Adipose tissue (tissue), 3 donors: ENCODE measurements at regions not wholly inside any gene's neighbourhood (a gene's known extent, or its start where the extent isn't known, plus 50 kb on each side); places are given as distances from the start of the nearest gene placed in this dataset.

Experiments
- H3K27ac ChIP-seq: one replicate; pipeline ENCODE4 v1.5.1; 2013; ENCODE audit warnings: low read depth, low read length
- WGBS, 3 donors: extraction: QIAGEN DNeasy Blood & Tissue Kit; methylation state at CpG; one replicate each; pipeline ENCODE4 v1.1.7; 2013; 5-methylcytosine and 5-hydroxymethylcytosine counted together
- donor health status: healthy with polysubstance abuse.
- donor health status: Bipolar disorder and iron deficiency.
- donor health status: healthy.

DNA sequence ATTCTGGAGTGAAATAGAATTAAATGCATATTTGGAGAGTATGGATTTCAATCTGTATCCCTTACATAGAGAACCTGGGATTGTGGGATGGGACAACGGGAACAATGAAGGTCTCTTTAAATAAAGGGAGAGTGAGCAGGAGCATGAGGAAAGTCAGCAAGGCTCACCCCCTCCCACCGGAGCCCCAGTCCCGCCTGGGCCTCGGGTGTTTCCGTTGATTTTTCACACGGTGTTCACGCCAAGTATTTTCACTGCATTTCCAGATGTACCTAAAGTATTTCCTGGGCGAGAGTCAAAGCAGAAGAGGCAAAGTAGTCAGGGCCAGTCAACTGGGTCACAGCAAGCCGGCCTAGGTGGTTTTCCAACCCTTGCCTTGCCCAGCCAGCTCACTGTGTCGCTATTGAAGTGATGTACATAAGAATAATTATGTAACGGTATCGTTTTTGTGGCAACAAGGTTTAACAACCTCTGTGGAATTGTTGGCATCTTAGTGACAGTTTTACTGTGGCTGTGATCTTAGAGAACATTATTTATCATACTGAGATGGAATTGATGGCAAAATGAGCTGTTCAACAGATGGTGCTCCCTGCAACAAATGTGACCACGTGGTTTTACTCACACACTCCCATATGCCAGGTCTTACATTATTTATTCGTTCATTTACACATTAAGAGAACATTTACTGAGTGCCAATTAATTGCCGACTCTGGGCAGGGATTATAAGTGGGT lies 177.3 kb downstream of the ADAMTS15 start:
- H3K27ac ChIP-seq, result no peak overlapping the region
- 63 to 87% (median 84%) methylated on average over 15 of the region's 15 CpGs for WGBS, 3 donors

GRCh38 chr11:130629039-130629438 lies 180.6 kb downstream of the ADAMTS15 start:
- WGBS, 3 donors, result 65 to 72% (median 68%) methylated on average over 9 of the region's 9 CpGs
- no peak overlapping the region for H3K27ac ChIP-seq

- WGBS, 3 donors, result 88 to 99% (median 90%) methylated on average over 3 of the region's 3 CpGs
- no peak overlapping the region for H3K27ac ChIP-seq
These were observed 182.7 kb downstream of the ADAMTS15 start for GRCh38 chr11:130631119-130631518.

DNA sequence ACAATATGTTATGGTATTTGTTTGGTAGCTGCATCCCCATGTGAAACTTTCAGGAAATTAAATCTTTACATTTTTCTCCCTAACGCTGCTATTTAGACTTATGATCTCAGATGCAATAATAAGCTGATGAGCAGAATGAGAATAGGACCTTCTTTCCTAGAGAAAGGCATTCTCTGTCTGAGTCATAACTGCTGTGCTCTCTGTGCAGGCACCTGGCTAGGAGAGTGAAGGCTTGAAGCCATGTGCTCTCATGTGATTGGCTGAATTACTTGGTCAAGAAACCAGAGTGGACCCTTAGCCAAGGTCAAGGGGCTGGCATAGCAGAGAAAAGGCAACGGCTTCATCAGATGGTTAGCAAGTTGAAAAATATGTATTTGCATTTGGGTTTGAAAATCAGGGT lies 185.0 kb downstream of the ADAMTS15 start:
- WGBS, 3 donors, result 69 to 85% (median 79%) methylated on average over 2 of the region's 2 CpGs

DNA sequence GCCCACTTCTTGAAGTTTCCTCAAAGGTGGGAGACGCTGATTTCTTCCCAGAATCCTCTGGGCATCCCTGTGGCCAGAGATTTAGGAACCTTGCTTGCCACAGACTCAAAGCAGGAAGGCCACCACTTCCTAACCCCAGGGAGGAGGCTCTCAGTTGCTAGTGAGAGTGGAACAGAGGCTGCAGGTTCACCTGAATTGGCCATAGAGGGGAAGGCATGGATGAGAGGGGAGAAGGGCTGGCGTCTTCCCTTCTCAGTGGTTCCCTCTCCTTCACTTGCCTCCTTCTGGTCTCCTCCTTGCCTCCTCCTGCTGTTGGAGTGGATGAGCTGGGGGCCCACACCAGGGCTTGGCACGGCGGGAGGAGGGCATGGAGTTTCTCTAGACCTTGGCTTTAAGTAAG lies 185.7 kb downstream of the ADAMTS15 start:
- no peak overlapping the region for H3K27ac ChIP-seq
- 86 to 94% (median 91%) methylated on average over 4 of the region's 4 CpGs for WGBS, 3 donors

More for the DNA sequence above, 185.0 kb downstream of the ADAMTS15 start:
- no peak overlapping the region for H3K27ac ChIP-seq

GRCh38 chr11:130634961-130635473 lies 186.6 kb downstream of the ADAMTS15 start:
- 51 to 55% (median 51%) methylated on average over 11 of the region's 11 CpGs for WGBS, 3 donors
- H3K27ac ChIP-seq, result no peak overlapping the region

DNA sequence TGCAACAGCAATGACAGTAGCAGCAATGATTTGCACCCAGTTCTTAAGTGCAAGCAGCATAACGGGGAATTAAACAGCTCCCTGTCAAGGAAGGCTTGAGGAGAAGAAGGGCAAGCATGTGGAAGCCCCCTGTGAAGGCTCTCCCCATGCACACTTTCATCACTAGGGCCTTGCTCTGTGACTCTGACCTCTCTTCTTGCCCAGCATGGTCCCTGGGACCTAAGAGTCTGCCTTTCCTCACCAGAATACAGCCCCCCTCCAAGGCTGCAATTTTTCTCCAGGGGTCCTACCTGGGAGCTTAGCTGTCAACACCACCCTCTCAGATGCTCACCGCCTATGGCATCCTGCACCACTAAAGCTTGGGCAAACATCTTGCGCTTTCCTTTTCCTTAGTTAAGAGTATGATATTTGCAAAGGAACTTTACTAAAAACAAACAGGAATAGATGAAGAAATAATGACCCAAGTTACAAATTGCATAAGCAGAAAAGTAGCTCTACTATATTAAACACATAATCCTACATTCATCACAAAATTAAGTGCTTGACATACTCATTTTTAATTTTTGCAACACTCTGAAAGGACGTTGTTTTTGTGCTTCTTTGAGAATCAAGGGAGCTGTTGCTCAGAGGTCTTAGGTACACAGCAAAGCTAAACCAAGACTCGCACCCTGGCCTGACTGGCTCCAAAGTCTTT lies 187.6 kb downstream of the ADAMTS15 start:
- H3K27ac ChIP-seq, result no peak overlapping the region
- 78 to 86% (median 85%) methylated on average over 5 of the region's 5 CpGs for WGBS, 3 donors

DNA sequence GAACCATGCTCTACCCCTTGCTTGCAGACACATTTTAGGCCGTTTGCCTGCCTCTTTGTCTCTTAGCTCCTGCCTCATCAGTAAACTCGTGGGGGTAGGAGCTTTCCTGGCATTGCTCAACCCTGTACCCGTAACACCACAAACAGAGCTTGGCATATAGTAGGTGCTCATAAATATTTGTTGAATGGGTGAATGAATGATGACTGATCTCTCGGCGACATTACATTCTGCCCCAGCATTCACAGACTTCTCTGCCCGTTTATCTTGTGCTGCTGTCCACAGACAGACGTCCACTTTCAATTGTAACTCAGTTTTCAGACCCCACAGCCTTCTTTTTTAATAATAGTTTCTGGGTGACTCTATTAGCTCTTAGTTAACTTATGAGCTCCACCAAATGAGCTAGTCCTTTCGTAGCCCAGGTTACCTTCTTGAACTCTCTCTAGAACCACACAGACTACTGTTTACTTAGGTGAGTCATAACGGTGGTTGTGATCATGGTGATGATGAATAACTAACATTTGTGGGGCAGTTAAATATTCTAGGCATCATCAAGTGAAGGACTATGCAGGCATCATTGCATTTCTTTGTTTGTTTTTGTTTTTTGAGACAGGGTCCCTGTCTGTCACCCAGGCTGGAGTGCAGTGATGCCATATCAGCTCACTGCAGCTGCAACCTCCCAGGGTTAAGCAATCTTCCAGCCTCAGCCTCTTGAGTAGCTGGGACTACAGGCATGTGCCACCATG lies 188.4 kb downstream of the ADAMTS15 start:
- 52 to 80% (median 74%) methylated on average over 9 of the region's 9 CpGs for WGBS, 3 donors
- no peak overlapping the region for H3K27ac ChIP-seq

- H3K27ac ChIP-seq, result no peak overlapping the region
- 90 to 93% (median 93%) methylated on average over 7 of the region's 7 CpGs for WGBS, 3 donors
These were observed 189.1 kb downstream of the ADAMTS15 start for GRCh38 chr11:130637566-130637965.

DNA sequence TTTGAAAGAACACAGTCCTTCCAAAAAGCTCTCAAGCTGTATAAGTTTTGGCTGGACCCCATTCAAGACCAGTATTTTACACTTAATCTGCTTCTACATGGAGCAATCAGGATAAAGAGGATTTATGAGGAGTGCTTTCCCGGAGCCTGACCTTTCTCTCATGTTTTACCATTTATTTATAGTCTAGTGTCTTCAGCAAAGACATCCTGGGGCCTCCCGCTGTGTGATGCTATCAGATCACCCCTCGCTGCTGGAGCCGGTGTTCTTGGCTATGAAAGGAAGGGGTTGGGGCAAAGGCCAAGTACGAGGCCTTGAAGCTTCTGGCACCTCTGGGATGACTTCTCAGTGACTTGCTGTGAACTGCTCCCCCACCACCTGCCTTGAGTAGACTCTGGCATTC lies 189.6 kb downstream of the ADAMTS15 start:
- WGBS, 3 donors, result 59 to 70% (median 59%) methylated on average over 5 of the region's 5 CpGs
- H3K27ac ChIP-seq, result no peak overlapping the region

- 79 to 87% (median 86%) methylated on average over 3 of the region's 3 CpGs for WGBS, 3 donors
- H3K27ac ChIP-seq, result no peak overlapping the region
These were observed 190.2 kb downstream of the ADAMTS15 start for GRCh38 chr11:130638624-130639023.

DNA sequence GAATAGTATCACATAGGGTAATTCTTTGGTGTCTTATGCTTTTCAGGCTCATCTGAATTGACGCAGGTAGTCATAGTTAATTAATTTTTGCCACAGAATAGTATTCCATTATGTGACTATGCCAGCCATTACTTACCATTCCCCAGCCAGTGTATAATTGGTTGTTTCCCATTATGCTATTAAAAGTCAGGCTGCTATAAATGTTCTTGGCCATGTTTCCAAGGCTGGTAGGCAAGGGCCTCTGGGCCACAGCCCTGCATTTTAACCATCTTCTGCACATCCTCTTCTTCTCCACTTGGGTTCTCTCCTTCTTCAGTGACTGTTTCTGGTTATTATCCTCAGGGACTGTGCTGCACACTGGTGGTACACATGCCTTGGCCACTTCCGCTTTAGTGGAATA lies 190.9 kb downstream of the ADAMTS15 start:
- WGBS, 3 donors, result 94 to 96% (median 95%) methylated on average over 2 of the region's 2 CpGs
- H3K27ac ChIP-seq, result no peak overlapping the region

- 94 to 99% (median 95%) methylated on average over 7 of the region's 7 CpGs for WGBS, 3 donors
- no peak overlapping the region for H3K27ac ChIP-seq
These were observed 192.1 kb downstream of the ADAMTS15 start for GRCh38 chr11:130640526-130640925.

GRCh38 chr11:130641876-130642275 lies 193.4 kb downstream of the ADAMTS15 start:
- H3K27ac ChIP-seq, result no peak overlapping the region
- WGBS, 3 donors, result 70 to 77% (median 75%) methylated on average over 3 of the region's 3 CpGs

- WGBS, 3 donors, result 82 to 100% (median 88%) methylated on average over 1 of the region's 1 CpG
- no peak overlapping the region for H3K27ac ChIP-seq
These were observed 194.5 kb downstream of the ADAMTS15 start for GRCh38 chr11:130642994-130643393.

GRCh38 chr11:130644187-130644586 lies 195.7 kb downstream of the ADAMTS15 start:
- no peak overlapping the region for H3K27ac ChIP-seq
- 55 to 61% (median 58%) methylated on average over 11 of the region's 11 CpGs for WGBS, 3 donors

GRCh38 chr11:130645164-130645842 lies 196.9 kb downstream of the ADAMTS15 start:
- WGBS, 3 donors, result 54 to 91% (median 82%) methylated on average over 10 of the region's 10 CpGs

DNA sequence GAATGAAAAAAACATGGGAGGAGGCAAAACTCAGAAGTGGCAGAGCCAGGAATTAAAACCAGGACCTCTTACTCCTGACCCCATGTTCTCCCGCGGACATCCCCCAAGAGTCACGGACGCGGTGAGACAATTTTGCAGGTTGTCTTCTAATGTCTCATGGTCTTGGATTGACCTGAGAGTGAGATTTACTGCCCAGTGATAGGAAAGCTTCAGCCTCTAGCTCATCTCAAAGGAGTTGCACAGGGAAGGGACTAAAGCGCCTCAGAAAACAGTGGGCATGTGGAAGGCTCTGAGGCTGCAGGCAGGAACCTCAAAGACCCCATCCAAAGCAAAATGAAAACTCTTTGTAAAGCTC lies 197.4 kb downstream of the ADAMTS15 start:
- WGBS, 3 donors, result 84 to 98% (median 96%) methylated on average over 6 of the region's 6 CpGs
- H3K27ac ChIP-seq, result no peak overlapping the region

More at GRCh38 chr11:130645164-130645842, 196.9 kb downstream of the ADAMTS15 start:
- H3K27ac ChIP-seq, result no peak overlapping the region
